WTC11 (cell line): ENCODE measurements at regions not wholly inside any gene's neighbourhood (a gene's known extent, or its start where the extent isn't known, plus 50 kb on each side); places are given as distances from the start of the nearest gene placed in this dataset.

Experiments
- ATAC-seq: fragments of 200-7000 bp; cut with Tn5 transposase; 2 replicates; pipeline ENCODE4 v1.10.0; 2021; ENCODE audit warnings: mild to moderate bottlenecking, moderate library complexity
- CTCF ChIA-PET: fragments of 300-600 bp; sonication (Branson Sonifier 250); formaldehyde crosslinking; loops from one replicate; lab custom pipeline; 2021; ENCODE audit warnings: antibody characterized with exemption; lab: Charles Lee
- POLR2A ChIA-PET: fragments of 350-600 bp; sonication (Branson Sonifier 250); formaldehyde crosslinking; loops from one replicate; lab custom pipeline; 2021; ENCODE audit warnings: antibody characterized with exemption; lab: Charles Lee
- DNase-seq: peaks from one replicate; pipeline ENCODE4 v3.0.0; 2021; ENCODE audit warnings: low spot score
- H3K27ac Mint-ChIP-seq: 2 replicates; pipeline ENCODE4 v1.8.0; 2021; ENCODE audit warnings: mixed read lengths
- H3K27me3 Mint-ChIP-seq: 2 replicates; pipeline ENCODE4 v1.8.0; 2021; ENCODE audit warnings: low read depth, mild to moderate bottlenecking, moderate library complexity, mixed read lengths
- H3K36me3 Mint-ChIP-seq: 2 replicates; pipeline ENCODE4 v1.8.0; 2021; ENCODE audit warnings: mixed read lengths
- H3K4me1 Mint-ChIP-seq: 2 replicates; pipeline ENCODE4 v1.8.0; 2022; ENCODE audit warnings: mixed read lengths
- H3K4me3 Mint-ChIP-seq: 2 replicates; pipeline ENCODE4 v1.8.0; 2021; ENCODE audit warnings: mild to moderate bottlenecking, moderate library complexity, mixed read lengths
- H3K9me3 Mint-ChIP-seq: 2 replicates; pipeline ENCODE4 v1.8.0; 2021; ENCODE audit warnings: mixed read lengths
- ATF1 ChIP-seq: sonication (generic); formaldehyde crosslinking; IDR thresholded peaks from 2 replicates; pipeline ENCODE4 v1.8.1; 2023; ENCODE audit warnings: mild to moderate bottlenecking, moderate library complexity, missing genetic modification reagents
- ATF3 ChIP-seq: sonication (generic); formaldehyde crosslinking; conservative IDR thresholded peaks from 2 replicates; pipeline ENCODE4 v1.8.1; 2022; ENCODE audit warnings: mild to moderate bottlenecking, missing genetic modification reagents
- CDX4 ChIP-seq: fragments of 250-450 bp; sonication (Bioruptor Pico); IDR thresholded peaks from 2 replicates; pipeline ENCODE4 v1.9.0; 2021; ENCODE audit warnings: moderate library complexity, mild to moderate bottlenecking, inconsistent platforms, borderline replicate concordance
- EMX1 ChIP-seq: fragments of 250-450 bp; sonication (Bioruptor Pico); IDR thresholded peaks from 2 replicates; pipeline ENCODE4 v1.8.0; 2021; ENCODE audit warnings: mild to moderate bottlenecking
- FOXJ3 ChIP-seq: sonication (generic); formaldehyde crosslinking; IDR thresholded peaks from 2 replicates; pipeline ENCODE4 v1.9.0; 2021; ENCODE audit warnings: missing genetic modification reagents, mild to moderate bottlenecking, borderline replicate concordance
- FOXK1 ChIP-seq: sonication (generic); formaldehyde crosslinking; IDR thresholded peaks from 2 replicates; pipeline ENCODE4 v1.8.0; 2022; ENCODE audit warnings: mild to moderate bottlenecking, moderate library complexity, missing genetic modification reagents
- FOXP4 ChIP-seq: sonication (generic); formaldehyde crosslinking; IDR thresholded peaks from 2 replicates; pipeline ENCODE4 v1.8.0; 2022; ENCODE audit warnings: mild to moderate bottlenecking, missing genetic modification reagents
- GABPB1 ChIP-seq: sonication (generic); formaldehyde crosslinking; IDR thresholded peaks from 2 replicates; pipeline ENCODE4 v1.8.1; 2023; ENCODE audit warnings: mild to moderate bottlenecking, missing genetic modification reagents
- GRHL2 ChIP-seq: fragments of 250-450 bp; sonication (Bioruptor Pico); IDR thresholded peaks from 2 replicates; pipeline ENCODE4 v1.8.0; 2022; ENCODE audit warnings: mild to moderate bottlenecking, moderate library complexity; ENCODE audit not compliant: insufficient replicate concordance, severe bottlenecking
- IRF2 ChIP-seq: sonication (generic); formaldehyde crosslinking; IDR thresholded peaks from 2 replicates; pipeline ENCODE4 v1.8.0; 2022; ENCODE audit warnings: low read depth, missing genetic modification reagents, borderline replicate concordance
- KAT7 ChIP-seq: sonication (generic); formaldehyde crosslinking; IDR thresholded peaks from 2 replicates; pipeline ENCODE4 v1.8.1; 2023; ENCODE audit warnings: missing genetic modification reagents, mild to moderate bottlenecking, borderline replicate concordance
- MXD4 ChIP-seq: fragments of 250-450 bp; sonication (Bioruptor Pico); IDR thresholded peaks from 2 replicates; pipeline ENCODE4 v1.8.0; 2021; ENCODE audit warnings: mild to moderate bottlenecking, moderate library complexity, borderline replicate concordance
- MYBL2 ChIP-seq: sonication (generic); formaldehyde crosslinking; IDR thresholded peaks from 2 replicates; pipeline ENCODE4 v1.8.1; 2023; ENCODE audit warnings: mild to moderate bottlenecking, moderate library complexity, missing genetic modification reagents
- SMAD3 ChIP-seq: sonication (generic); formaldehyde crosslinking; IDR thresholded peaks from 2 replicates; pipeline ENCODE4 v1.8.0; 2022; ENCODE audit warnings: missing genetic modification reagents, mild to moderate bottlenecking, borderline replicate concordance
- SOX15 ChIP-seq: fragments of 250-450 bp; sonication (Bioruptor Pico); IDR thresholded peaks from 2 replicates; pipeline ENCODE4 v1.9.0; 2021; ENCODE audit warnings: mild to moderate bottlenecking
- TEAD4 ChIP-seq: sonication (generic); formaldehyde crosslinking; IDR thresholded peaks from 2 replicates; pipeline ENCODE4 v1.8.0; 2022; ENCODE audit warnings: mild to moderate bottlenecking, missing genetic modification reagents
- ZNF219 ChIP-seq: sonication (generic); formaldehyde crosslinking; IDR thresholded peaks from 2 replicates; pipeline ENCODE4 v1.8.0; 2023; ENCODE audit warnings: missing genetic modification reagents, mild to moderate bottlenecking, borderline replicate concordance
- ZNF232 ChIP-seq: sonication (generic); formaldehyde crosslinking; IDR thresholded peaks from 2 replicates; pipeline ENCODE4 v1.8.0; 2022; ENCODE audit warnings: mild to moderate bottlenecking, missing genetic modification reagents
- ZNF396 ChIP-seq: fragments of 250-450 bp; sonication (Bioruptor Pico); IDR thresholded peaks from 2 replicates; pipeline ENCODE4 v1.8.0; 2021; ENCODE audit warnings: mild to moderate bottlenecking, moderate library complexity, borderline replicate concordance
- ZNF423 ChIP-seq: fragments of 250-450 bp; sonication (Bioruptor Pico); IDR thresholded peaks from 2 replicates; pipeline ENCODE4 v2.1.2; 2022; ENCODE audit warnings: mild to moderate bottlenecking, moderate library complexity
- TF ChIP-seq, protein P1 (sequence below): sonication (generic); formaldehyde crosslinking; IDR thresholded peaks from 2 replicates; pipeline ENCODE4 v1.8.0; 2022; ENCODE audit warnings: mild to moderate bottlenecking, missing genetic modification reagents
- TF ChIP-seq, protein P2 (sequence below): fragments of 200-600 bp; IDR thresholded peaks from 2 replicates; pipeline ENCODE4 v1.8.0; 2022; ENCODE audit warnings: antibody characterized with exemption
- TF ChIP-seq, protein P3 (sequence below): sonication (generic); formaldehyde crosslinking; IDR thresholded peaks from 2 replicates; pipeline ENCODE4 v1.8.1; 2023; ENCODE audit warnings: mild to moderate bottlenecking, missing genetic modification reagents, moderate library complexity

- no peak overlapping the region for H3K4me3 Mint-ChIP-seq
- TF ChIP-seq EMX1 (CRISPR knock-in tag): no peak
- TF ChIP-seq GABPB1 (CRISPR knock-in tag): no peak
- no peak for TF ChIP-seq ZNF232 (CRISPR knock-in tag)
- TF ChIP-seq ZNF219: no peak
- no peak for TF ChIP-seq MXD4 (CRISPR knock-in tag)
- no peak for TF ChIP-seq FOXK1 (CRISPR knock-in tag)
- TF ChIP-seq, protein P1, sequence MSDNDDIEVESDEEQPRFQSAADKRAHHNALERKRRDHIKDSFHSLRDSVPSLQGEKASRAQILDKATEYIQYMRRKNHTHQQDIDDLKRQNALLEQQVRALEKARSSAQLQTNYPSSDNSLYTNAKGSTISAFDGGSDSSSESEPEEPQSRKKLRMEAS (CRISPR knock-in tag): no peak
- TF ChIP-seq ATF1 (CRISPR knock-in tag): no peak
- TF ChIP-seq SMAD3: no peak
- DNase-seq: no peak
- H3K27me3 Mint-ChIP-seq: peaks cover 9% of the 10 kb centered on the region
- H3K4me1 Mint-ChIP-seq: peaks cover 20% of the 10 kb centered on the region
- H3K9me3 Mint-ChIP-seq: no peaks in the 10 kb centered on the region
- no peak for ATAC-seq
- H3K36me3 Mint-ChIP-seq: no peaks in the 10 kb centered on the region
- no peak overlapping the region for H3K27ac Mint-ChIP-seq
- CTCF ChIA-PET: no interaction called here
- POLR2A ChIA-PET: no interaction called here
These were observed 151.9 kb downstream of the TLR5 start for GRCh38 chr1:222991177-222991576.

GRCh38 chr1:222991908-222992307 is 151.1 kb downstream of the TLR5 start:
- ChIA-PET POLR2A (no interaction called here), CTCF (no interaction called here)
- ATAC-seq (no peak), DNase-seq (no peak)
- Mint-ChIP-seq H3K27ac (no peak overlapping the region), H3K4me1 (peaks cover 24% of the 10 kb centered on the region), H3K27me3 (peaks cover 14% of the 10 kb centered on the region), H3K9me3 (no peaks in the 10 kb centered on the region), H3K4me3 (no peak overlapping the region), H3K36me3 (no peaks in the 10 kb centered on the region)
- TF ChIP-seq ATF3: no peak
- TF ChIP-seq FOXP4 (CRISPR knock-in tag): no peak

DNA sequence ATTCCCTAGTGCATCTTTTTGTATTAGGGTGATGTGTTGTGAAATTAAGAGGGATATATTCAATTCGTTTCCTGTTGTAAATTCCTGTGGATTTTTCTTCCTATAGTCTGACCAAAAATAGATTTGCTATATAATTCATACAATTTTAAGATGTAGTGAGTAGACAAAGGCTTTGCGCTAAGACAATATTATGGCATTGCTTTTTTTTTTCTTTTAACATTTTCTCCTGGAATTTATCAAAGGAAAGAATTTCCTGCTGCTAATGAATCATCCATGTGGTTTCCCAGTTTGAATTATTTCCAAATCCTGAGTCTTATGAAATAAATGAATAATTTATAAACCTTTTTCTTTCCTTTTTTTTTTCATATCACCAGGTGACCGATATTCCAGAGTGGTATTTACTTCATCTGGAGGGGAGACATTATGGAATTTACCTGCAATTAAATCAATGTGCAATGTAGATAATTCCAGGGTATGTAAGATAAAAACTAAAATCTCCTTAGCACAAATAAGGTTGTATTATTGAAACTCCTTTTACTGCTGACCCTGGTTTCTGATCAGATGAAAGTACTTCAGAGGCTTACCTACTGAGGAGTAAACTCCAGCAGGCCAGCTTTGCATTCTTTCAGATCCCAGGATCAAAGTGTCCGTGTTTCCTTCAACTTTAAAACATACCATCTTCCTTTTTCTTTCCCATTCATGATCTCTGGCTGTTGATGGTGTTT is 148.4 kb downstream of the TLR5 start:
- Mint-ChIP-seq H3K9me3 (no peaks in the 10 kb centered on the region), H3K27me3 (peaks cover 39% of the 10 kb centered on the region), H3K4me1 (peaks cover 28% of the 10 kb centered on the region), H3K36me3 (no peaks in the 10 kb centered on the region), H3K27ac (no peak overlapping the region), H3K4me3 (no peak overlapping the region)
- ATAC-seq (peak; percentile 48), DNase-seq (no peak)
- POLR2A ChIA-PET: no interaction called here
- CTCF ChIA-PET: interaction anchor here (1.5 kb wide), 1 partner anchor 95 kb away, joined by 6 read pairs; no protein-coding TSS in a partner anchor
- TF ChIP-seq ZNF423 (no peak), TEAD4 (no peak), CDX4 (CRISPR knock-in tag) (no peak), SOX15 (CRISPR knock-in tag) (no peak), MYBL2 (CRISPR knock-in tag) (no peak), FOXJ3 (CRISPR knock-in tag) (no peak), IRF2 (no peak), ZNF396 (CRISPR knock-in tag) (no peak), GRHL2 (CRISPR knock-in tag) (no peak), KAT7 (CRISPR knock-in tag) (no peak), ATF1 (CRISPR knock-in tag) (no peak)
- TF ChIP-seq, protein P1 (CRISPR knock-in tag): no peak
- TF ChIP-seq, protein P2, sequence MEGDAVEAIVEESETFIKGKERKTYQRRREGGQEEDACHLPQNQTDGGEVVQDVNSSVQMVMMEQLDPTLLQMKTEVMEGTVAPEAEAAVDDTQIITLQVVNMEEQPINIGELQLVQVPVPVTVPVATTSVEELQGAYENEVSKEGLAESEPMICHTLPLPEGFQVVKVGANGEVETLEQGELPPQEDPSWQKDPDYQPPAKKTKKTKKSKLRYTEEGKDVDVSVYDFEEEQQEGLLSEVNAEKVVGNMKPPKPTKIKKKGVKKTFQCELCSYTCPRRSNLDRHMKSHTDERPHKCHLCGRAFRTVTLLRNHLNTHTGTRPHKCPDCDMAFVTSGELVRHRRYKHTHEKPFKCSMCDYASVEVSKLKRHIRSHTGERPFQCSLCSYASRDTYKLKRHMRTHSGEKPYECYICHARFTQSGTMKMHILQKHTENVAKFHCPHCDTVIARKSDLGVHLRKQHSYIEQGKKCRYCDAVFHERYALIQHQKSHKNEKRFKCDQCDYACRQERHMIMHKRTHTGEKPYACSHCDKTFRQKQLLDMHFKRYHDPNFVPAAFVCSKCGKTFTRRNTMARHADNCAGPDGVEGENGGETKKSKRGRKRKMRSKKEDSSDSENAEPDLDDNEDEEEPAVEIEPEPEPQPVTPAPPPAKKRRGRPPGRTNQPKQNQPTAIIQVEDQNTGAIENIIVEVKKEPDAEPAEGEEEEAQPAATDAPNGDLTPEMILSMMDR: no peak
- TF ChIP-seq, protein P3, sequence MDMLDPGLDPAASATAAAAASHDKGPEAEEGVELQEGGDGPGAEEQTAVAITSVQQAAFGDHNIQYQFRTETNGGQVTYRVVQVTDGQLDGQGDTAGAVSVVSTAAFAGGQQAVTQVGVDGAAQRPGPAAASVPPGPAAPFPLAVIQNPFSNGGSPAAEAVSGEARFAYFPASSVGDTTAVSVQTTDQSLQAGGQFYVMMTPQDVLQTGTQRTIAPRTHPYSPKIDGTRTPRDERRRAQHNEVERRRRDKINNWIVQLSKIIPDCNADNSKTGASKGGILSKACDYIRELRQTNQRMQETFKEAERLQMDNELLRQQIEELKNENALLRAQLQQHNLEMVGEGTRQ (CRISPR knock-in tag): no peak
